Panc1 (cell line): ENCODE measurements at regions not wholly inside any gene's neighbourhood (a gene's known extent, or its start where the extent isn't known, plus 50 kb on each side); places are given as distances from the start of the nearest gene placed in this dataset.

Source experiments
- ATAC-seq: fragments of 200-7000 bp; cut with Tn5 transposase; 2 replicates; pipeline ENCODE4 v1.9.1; 2020; ENCODE audit warnings: mild to moderate bottlenecking, moderate library complexity
- BruUV-seq: library from RNA; stranded (reverse); fragments of 400-500 nt; replicated peaks from 2 replicates; lab custom pipeline; 2021; lab: Mats Ljungman, UMichigan
- CTCF ChIA-PET: fragments of 300-600 bp; sonication (Branson Sonifier 250); formaldehyde crosslinking; loops from one replicate; lab custom pipeline; 2022; ENCODE audit warnings: antibody characterized with exemption; lab: Charles Lee
- POLR2A ChIA-PET: fragments of 300-600 bp; sonication (Branson Sonifier 250); formaldehyde crosslinking; loops from one replicate; lab custom pipeline; 2022; ENCODE audit warnings: antibody characterized with exemption; lab: Charles Lee
- DNase-seq: peaks from one replicate; pipeline ENCODE4 v3.0.0-alpha.2; 2010; ENCODE audit warnings: low read depth, low spot score
- H3K27ac ChIP-seq: 2 replicates; pipeline ENCODE4 v1.5.1; 2011; ENCODE audit warnings: mild to moderate bottlenecking, low read length, inconsistent platforms
- H3K27me3 ChIP-seq: fragments of 200-500 bp; sonication (Bioruptor generic); 2 replicates; pipeline ENCODE4 v1.6.0; 2014; ENCODE audit warnings: low read length, inconsistent platforms; ENCODE audit not compliant: control insufficient read depth, insufficient read depth
- H3K36me3 ChIP-seq: fragments of 200-500 bp; sonication (Bioruptor generic); 2 replicates; pipeline ENCODE4 v1.5.1; 2014; ENCODE audit warnings: inconsistent platforms, mild to moderate bottlenecking, low read length, moderate library complexity; ENCODE audit not compliant: control insufficient read depth, insufficient read depth
- H3K4me1 ChIP-seq: 2 replicates; pipeline ENCODE4 v1.5.1; 2011; ENCODE audit warnings: inconsistent platforms, mild to moderate bottlenecking, low read length, moderate library complexity; ENCODE audit not compliant: control insufficient read depth, insufficient read depth
- H3K4me3 ChIP-seq, 2 experiments: 2 replicates each; pipeline ENCODE4 v1.5.1; 2011 to 2012; ENCODE audit warnings: low read depth in 2 of 2, low read length in 2 of 2, mild to moderate bottlenecking in 2 of 2, inconsistent platforms in 1 of 2, moderate library complexity in 1 of 2
- H3K9me3 ChIP-seq: fragments of 200-500 bp; sonication (Bioruptor generic); 2 replicates; pipeline ENCODE4 v1.5.1; 2014; ENCODE audit warnings: low read depth, mild to moderate bottlenecking, inconsistent platforms, low read length, moderate library complexity; ENCODE audit not compliant: control insufficient read depth, insufficient read depth
- POLR2AphosphoS5 ChIP-seq: IDR thresholded peaks from 2 replicates; pipeline ENCODE4 v1.6.1; 2012; ENCODE audit warnings: mild to moderate bottlenecking, low read depth, low read length, moderate library complexity
- SIN3A ChIP-seq: IDR thresholded peaks from 2 replicates; pipeline ENCODE4 v1.6.1; 2012; ENCODE audit warnings: low read depth, mild to moderate bottlenecking, low read length, moderate library complexity, borderline replicate concordance; ENCODE audit not compliant: insufficient read depth
- TCF7L2 ChIP-seq: IDR thresholded peaks from 2 replicates; pipeline ENCODE4 v1.6.1; 2011; ENCODE audit warnings: mild to moderate bottlenecking, low read depth, low read length, inconsistent platforms
- in situ Hi-C: cut with HindIII; loops from 2 replicates; pipeline ENCODE4 v1.10.0; 2016; ENCODE audit warnings: low sequenced_read_pairs, low pct_unique_long_range_greater_than_20kb
- intact Hi-C: fragments of 100-400 bp; cut with micrococcal nuclease; formaldehyde crosslinking; loops from one replicate; pipeline ENCODE4 v1.10.0; 2022; ENCODE audit not compliant: unreplicated experiment
- TF ChIP-seq, protein P1 (sequence below), 2 experiments: IDR thresholded peaks; 2 replicates each; pipeline ENCODE4 v1.6.1; 2011 to 2012; ENCODE audit warnings: low read depth in 2 of 2, control low read depth in 1 of 2, low read length in 1 of 2, mild to moderate bottlenecking in 1 of 2, moderate library complexity in 1 of 2; ENCODE audit not compliant: insufficient read depth in 1 of 2
- TF ChIP-seq, protein P2 (sequence below): fragments of 450-650 bp; IDR thresholded peaks from 2 replicates; pipeline ENCODE4 v1.5.1; 2017; ENCODE audit warnings: mild to moderate bottlenecking

DNA sequence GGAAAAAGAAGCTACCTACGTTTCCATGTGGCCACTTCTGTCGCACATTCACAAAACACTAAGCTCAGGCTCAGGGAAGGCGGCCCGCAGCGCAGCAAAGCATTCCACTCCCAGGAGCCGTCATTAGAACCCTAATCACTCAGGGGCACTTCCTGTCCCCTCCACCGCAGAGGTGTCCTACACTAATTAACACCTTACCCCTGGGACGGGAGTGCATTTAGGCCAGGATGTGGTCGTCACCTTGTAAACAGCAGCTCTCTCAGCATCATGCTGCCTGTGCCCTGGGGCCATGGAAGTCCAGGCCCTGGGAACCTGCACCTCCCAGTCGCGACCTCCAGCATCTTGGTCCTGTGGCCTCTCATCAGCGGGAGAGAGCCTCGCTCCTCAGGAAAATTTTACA is 359.8 kb upstream of the SALL3 start:
- no peak overlapping the region for H3K27ac ChIP-seq
- no peaks in the 10 kb centered on the region for H3K36me3 ChIP-seq
- CTCF ChIA-PET: no interaction called here
- ATAC-seq: no peak
- no TSS peak for BruUV-seq
- H3K27me3 ChIP-seq: peaks cover 2% of the 10 kb centered on the region; the same call in 1 of the 2 replicates
- intact Hi-C loops: no loop called here
- no peaks in the 10 kb centered on the region for H3K9me3 ChIP-seq
- H3K4me1 ChIP-seq: no peaks in the 10 kb centered on the region
- H3K4me3 ChIP-seq: no peak overlapping the region
- in situ Hi-C loops: no loop called here
- TF ChIP-seq TCF7L2: no peak
- TF ChIP-seq SIN3A: no peak
- no peak for TF ChIP-seq POLR2AphosphoS5
- TF ChIP-seq, protein P1, sequence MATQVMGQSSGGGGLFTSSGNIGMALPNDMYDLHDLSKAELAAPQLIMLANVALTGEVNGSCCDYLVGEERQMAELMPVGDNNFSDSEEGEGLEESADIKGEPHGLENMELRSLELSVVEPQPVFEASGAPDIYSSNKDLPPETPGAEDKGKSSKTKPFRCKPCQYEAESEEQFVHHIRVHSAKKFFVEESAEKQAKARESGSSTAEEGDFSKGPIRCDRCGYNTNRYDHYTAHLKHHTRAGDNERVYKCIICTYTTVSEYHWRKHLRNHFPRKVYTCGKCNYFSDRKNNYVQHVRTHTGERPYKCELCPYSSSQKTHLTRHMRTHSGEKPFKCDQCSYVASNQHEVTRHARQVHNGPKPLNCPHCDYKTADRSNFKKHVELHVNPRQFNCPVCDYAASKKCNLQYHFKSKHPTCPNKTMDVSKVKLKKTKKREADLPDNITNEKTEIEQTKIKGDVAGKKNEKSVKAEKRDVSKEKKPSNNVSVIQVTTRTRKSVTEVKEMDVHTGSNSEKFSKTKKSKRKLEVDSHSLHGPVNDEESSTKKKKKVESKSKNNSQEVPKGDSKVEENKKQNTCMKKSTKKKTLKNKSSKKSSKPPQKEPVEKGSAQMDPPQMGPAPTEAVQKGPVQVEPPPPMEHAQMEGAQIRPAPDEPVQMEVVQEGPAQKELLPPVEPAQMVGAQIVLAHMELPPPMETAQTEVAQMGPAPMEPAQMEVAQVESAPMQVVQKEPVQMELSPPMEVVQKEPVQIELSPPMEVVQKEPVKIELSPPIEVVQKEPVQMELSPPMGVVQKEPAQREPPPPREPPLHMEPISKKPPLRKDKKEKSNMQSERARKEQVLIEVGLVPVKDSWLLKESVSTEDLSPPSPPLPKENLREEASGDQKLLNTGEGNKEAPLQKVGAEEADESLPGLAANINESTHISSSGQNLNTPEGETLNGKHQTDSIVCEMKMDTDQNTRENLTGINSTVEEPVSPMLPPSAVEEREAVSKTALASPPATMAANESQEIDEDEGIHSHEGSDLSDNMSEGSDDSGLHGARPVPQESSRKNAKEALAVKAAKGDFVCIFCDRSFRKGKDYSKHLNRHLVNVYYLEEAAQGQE (IDR thresholded peaks at IDR 0.05; ENCODE audit: insufficient read depth in 1 of 2, low read depth in 2 of 2, low read length in 1 of 2): no peak
- TF ChIP-seq, protein P2, sequence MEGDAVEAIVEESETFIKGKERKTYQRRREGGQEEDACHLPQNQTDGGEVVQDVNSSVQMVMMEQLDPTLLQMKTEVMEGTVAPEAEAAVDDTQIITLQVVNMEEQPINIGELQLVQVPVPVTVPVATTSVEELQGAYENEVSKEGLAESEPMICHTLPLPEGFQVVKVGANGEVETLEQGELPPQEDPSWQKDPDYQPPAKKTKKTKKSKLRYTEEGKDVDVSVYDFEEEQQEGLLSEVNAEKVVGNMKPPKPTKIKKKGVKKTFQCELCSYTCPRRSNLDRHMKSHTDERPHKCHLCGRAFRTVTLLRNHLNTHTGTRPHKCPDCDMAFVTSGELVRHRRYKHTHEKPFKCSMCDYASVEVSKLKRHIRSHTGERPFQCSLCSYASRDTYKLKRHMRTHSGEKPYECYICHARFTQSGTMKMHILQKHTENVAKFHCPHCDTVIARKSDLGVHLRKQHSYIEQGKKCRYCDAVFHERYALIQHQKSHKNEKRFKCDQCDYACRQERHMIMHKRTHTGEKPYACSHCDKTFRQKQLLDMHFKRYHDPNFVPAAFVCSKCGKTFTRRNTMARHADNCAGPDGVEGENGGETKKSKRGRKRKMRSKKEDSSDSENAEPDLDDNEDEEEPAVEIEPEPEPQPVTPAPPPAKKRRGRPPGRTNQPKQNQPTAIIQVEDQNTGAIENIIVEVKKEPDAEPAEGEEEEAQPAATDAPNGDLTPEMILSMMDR: no peak
- DNase-seq: no peak
- POLR2A ChIA-PET: no interaction called here

GRCh38 chr18:78620326-78620725 is 359.3 kb upstream of the SALL3 start:
- ChIA-PET POLR2A (no interaction called here), CTCF (no interaction called here)
- TF ChIP-seq POLR2AphosphoS5: no peak
- in situ Hi-C loops: no loop called here
- Histone ChIP-seq H3K27me3 (peaks cover 2% of the 10 kb centered on the region; the same call in 1 of the 2 replicates), H3K4me1 (no peaks in the 10 kb centered on the region), H3K36me3 (no peaks in the 10 kb centered on the region), H3K27ac (no peak overlapping the region), H3K9me3 (no peaks in the 10 kb centered on the region), H3K4me3 (no peak overlapping the region)
- ATAC-seq (no peak), DNase-seq (no peak)
- no TSS peak for BruUV-seq
- intact Hi-C loops: no loop called here

DNA sequence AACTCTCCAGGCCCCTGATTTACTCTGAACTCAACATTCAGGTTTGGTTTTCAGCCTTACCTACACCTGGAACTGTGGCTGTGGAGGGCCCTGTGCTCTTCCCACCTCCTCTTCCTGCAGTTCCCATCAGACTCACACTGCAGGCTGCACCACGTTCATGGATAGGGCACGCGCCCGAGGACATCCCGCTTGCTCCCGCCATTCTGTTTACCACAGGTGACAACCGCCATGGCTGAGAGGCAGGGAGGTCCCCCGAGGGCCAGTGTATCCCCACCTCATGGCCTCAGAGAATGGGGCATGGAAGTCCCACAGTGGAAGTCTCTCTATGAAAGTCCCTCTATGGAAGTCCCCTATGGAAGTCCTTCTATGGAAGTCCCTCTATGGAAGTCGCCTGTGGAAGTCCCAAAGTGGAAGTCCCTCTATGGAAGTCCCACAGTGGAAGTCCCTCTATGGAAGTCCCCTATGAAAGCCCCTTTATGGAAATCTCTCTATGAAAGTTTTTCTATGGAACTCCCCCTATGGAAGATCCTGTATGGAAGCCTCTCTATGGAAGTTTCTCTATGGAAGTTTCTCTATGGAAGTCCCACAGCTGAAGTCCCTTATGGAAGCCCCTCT is 358.4 kb upstream of the SALL3 start:
- intact Hi-C loops (no loop called here), in situ Hi-C loops (no loop called here)
- H3K4me1 ChIP-seq: no peaks in the 10 kb centered on the region
- H3K27me3 ChIP-seq: peaks cover 4% of the 10 kb centered on the region; the same call in 1 of the 2 replicates
- no peak overlapping the region for H3K27ac ChIP-seq
- POLR2A ChIA-PET: no interaction called here
- TF ChIP-seq, protein P2: no peak
- TF ChIP-seq POLR2AphosphoS5 (no peak), TCF7L2 (no peak), SIN3A (no peak)
- TF ChIP-seq, protein P1 (IDR thresholded peaks at IDR 0.05; ENCODE audit: insufficient read depth in 1 of 2, low read depth in 2 of 2, low read length in 1 of 2): no peak
- BruUV-seq: no TSS peak
- ATAC-seq (no peak), DNase-seq (no peak)
- CTCF ChIA-PET: no interaction called here
- no peaks in the 10 kb centered on the region for H3K36me3 ChIP-seq
- no peak overlapping the region for H3K4me3 ChIP-seq
- H3K9me3 ChIP-seq: no peaks in the 10 kb centered on the region
